ENCODE measurements at regions not wholly inside any gene's neighbourhood (a gene's known extent, or its start where the extent isn't known, plus 50 kb on each side); places are given as distances from the start of the nearest gene placed in this dataset.

DNA sequence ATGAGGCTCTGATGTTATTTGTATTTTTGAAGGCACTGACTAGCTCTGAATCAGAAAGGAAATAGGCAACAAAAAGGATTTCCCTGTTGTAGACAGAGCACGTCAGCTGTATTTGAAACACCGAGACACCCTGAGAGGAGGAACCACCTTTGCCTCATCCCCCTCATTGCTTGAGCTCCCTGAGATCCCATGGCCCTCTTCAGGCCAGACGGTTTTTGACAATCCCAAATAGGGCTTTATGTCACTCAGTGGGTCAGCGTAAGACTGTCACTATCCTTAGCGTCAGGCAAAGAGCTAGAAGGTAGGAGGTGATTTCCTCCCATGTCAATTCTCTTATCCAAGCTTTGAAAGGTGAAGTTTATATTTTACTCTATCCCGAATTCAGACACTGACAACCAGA, 254.3 kb downstream of the ZNF621 start:
- H3K27ac ChIP-seq (replicated peaks), result no peak overlapping the region
- H3K27me3 ChIP-seq (ENCODE audit: insufficient read depth, poor library complexity, severe bottlenecking), result peaks cover 5% of the 10 kb centered on the region
- DNase-seq (ENCODE audit: low read depth in 1 of 2, low spot score in 1 of 2), result no peak
- TF ChIP-seq REST (IDR thresholded peaks at IDR 0.05; ENCODE audit: insufficient replicate concordance, low read depth) (no peak), GABPA (IDR thresholded peaks at IDR 0.05; ENCODE audit: low read depth) (no peak)
- H3K4me3 ChIP-seq (replicated peaks; ENCODE audit: insufficient read depth, low read length), result no peak overlapping the region

DNA sequence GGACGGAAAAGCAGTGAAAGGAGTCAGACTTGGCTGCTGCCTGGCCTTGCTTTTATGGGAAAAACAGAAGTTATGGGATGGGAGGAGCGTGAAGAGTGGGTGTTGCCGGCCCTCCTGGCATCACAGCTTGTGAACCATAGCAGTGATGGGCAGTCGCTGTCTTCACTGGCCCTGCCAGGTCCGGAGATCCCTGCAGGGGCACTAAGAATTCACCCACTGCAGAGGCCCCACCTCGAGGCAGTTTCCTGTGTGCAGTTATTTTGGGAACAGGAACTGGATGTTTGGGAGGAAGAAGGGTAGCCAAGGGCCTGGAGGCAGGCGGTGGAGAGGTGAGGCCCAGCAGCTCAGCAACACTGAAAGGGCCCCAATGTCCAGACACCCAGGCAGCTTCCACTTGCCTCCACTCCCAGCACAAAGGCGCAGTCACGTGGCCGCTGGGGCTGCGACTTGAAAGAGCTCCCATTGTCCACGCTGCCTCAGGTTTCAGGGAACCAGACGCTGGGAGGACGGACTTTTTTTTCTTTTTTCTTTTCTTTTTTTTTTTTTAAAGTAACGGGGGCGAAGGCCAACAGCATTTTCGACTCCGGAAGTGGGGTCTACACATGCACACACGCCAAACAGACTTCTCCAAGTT, 255.6 kb downstream of the ZNF621 start:
- Histone ChIP-seq H3K27ac (replicated peaks) (no peak overlapping the region), H3K27me3 (ENCODE audit: insufficient read depth, poor library complexity, severe bottlenecking) (peaks cover 7% of the 10 kb centered on the region), H3K4me3 (replicated peaks; ENCODE audit: insufficient read depth, low read length) (no peak overlapping the region)
- no peak for TF ChIP-seq REST (IDR thresholded peaks at IDR 0.05; ENCODE audit: insufficient replicate concordance, low read depth)
- TF ChIP-seq GABPA (IDR thresholded peaks at IDR 0.05; ENCODE audit: low read depth), result no peak
- TF ChIP-seq SPI1 (IDR thresholded peaks at IDR 0.05; ENCODE audit: borderline replicate concordance, low read depth), result no peak
- no peak for TF ChIP-seq POLR2AphosphoS5 (IDR thresholded peaks at IDR 0.05; ENCODE audit: low read depth)
- no peak for TF ChIP-seq CTCF (IDR thresholded peaks at IDR 0.05; ENCODE audit: insufficient read depth, low read length)
- no peak for DNase-seq (ENCODE audit: low read depth in 1 of 2, low spot score in 1 of 2)

DNA sequence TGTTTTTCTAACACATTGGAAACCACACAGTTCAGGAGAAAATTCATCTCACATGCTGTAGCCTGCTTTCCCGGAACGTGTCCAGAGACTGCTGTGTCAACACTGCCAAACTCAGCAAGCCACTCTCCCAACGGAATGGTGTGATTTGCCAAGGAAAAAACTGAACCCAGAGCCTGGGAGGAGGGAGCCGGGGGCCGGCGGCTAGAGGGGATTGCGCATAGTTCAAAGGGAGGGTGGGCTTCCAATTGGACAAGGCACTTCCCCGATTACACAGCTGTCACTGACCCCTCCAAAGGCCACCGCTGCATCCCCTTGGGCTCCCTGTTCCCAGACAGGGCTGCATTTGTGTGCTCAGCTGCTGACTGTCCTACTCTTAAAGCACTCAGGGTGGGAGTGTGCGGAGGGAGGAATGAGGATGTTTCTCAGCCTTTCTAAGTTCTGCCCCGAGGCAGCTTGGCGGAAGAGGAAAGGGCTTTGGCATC, 256.2 kb downstream of the ZNF621 start:
- H3K27me3 ChIP-seq (ENCODE audit: insufficient read depth, poor library complexity, severe bottlenecking), result peaks cover 7% of the 10 kb centered on the region
- no peak for DNase-seq (ENCODE audit: low read depth in 1 of 2, low spot score in 1 of 2)
- TF ChIP-seq POLR2AphosphoS5 (IDR thresholded peaks at IDR 0.05; ENCODE audit: low read depth) (no peak), REST (IDR thresholded peaks at IDR 0.05; ENCODE audit: insufficient replicate concordance, low read depth) (no peak), GABPA (IDR thresholded peaks at IDR 0.05; ENCODE audit: low read depth) (no peak), CTCF (IDR thresholded peaks at IDR 0.05; ENCODE audit: insufficient read depth, low read length) (no peak), SPI1 (IDR thresholded peaks at IDR 0.05; ENCODE audit: borderline replicate concordance, low read depth) (no peak)
- no peak overlapping the region for H3K4me3 ChIP-seq (replicated peaks; ENCODE audit: insufficient read depth, low read length)
- H3K27ac ChIP-seq (replicated peaks), result no peak overlapping the region
